ENCODE measurements at regions not wholly inside any gene's neighbourhood (a gene's known extent, or its start where the extent isn't known, plus 50 kb on each side); places are given as distances from the start of the nearest gene placed in this dataset.
"Not testable (repeated sequence)": the region's sequence is repeated elsewhere in the genome, so short reads cannot be mapped to it uniquely, and the experiment has no call there.

DNA sequence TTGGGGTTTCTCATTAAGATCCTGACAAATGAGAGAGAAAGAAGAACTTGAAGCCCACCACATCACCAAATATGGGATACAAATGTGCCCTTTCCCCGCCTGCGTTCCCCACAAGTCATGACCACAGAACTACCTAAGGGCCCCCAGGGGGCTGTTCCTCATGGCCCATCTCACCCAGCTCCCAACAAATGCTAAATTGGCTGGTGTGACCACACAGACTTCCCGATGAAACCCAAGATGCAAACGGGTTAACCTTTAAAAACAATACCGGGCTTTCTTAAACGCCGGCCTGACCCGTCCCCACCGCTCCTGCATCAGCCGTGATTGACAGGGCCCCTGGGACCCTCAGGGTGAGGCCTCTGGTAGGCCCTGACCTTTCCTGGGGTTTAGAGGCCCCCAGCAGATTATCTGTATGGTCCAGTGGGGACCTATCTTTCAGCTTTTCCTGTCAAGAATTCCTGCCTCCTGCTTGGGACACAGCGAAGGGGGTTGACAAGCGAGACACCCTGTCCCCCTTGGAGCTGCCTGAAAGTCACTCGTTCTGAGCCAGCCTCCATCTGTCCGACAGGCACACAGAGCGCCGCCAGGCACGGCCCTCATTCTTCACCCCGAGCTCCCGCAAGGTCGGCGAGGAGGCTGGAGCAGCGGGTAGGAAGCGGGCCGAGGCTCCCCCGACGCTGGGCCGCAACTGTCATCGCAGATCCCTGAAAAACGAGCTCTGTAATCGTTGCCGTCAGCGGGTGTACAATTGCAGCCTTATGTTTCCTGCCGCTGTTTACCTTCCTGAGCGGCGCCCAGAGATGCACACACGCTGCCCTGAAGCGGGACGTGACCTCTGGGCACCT, 300.1 kb downstream of the FOXL1 start:
- no peak for DNase-seq (ENCODE audit: low spot score in 2 of 2)
- Mint-ChIP-seq H3K9me3 (no peaks in the 10 kb centered on the region), H3K36me3 (peaks cover 0 to 11% of the 10 kb centered on the region in 2 donors), H3K27ac (no peak overlapping the region)
- no peak for ATAC-seq

DNA sequence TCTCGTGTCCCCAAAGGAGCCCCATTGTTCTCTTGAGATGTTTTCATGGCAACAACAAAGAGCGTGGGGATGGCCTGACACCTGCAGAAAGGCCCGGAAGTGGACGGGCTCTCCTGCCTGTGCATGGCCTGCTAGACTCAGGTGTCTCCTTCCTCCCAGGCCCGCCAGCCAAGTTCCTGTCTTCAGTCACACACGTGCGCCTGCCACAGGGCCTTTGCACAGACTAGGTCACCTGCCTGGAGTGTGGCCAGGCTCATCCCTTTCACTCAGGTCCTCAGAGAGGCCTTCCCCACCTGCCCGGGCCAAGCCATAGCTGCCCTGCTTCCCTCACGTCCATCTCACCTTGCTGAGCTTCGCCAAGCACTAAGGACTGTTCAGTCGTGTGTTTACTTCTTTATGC, 300.9 kb downstream of the FOXL1 start:
- ATAC-seq, result no peak
- no peak for DNase-seq (ENCODE audit: low spot score in 2 of 2)
- Mint-ChIP-seq H3K27ac (no peak overlapping the region), H3K36me3 (peaks cover 0 to 11% of the 10 kb centered on the region in 2 donors), H3K9me3 (no peaks in the 10 kb centered on the region)

DNA sequence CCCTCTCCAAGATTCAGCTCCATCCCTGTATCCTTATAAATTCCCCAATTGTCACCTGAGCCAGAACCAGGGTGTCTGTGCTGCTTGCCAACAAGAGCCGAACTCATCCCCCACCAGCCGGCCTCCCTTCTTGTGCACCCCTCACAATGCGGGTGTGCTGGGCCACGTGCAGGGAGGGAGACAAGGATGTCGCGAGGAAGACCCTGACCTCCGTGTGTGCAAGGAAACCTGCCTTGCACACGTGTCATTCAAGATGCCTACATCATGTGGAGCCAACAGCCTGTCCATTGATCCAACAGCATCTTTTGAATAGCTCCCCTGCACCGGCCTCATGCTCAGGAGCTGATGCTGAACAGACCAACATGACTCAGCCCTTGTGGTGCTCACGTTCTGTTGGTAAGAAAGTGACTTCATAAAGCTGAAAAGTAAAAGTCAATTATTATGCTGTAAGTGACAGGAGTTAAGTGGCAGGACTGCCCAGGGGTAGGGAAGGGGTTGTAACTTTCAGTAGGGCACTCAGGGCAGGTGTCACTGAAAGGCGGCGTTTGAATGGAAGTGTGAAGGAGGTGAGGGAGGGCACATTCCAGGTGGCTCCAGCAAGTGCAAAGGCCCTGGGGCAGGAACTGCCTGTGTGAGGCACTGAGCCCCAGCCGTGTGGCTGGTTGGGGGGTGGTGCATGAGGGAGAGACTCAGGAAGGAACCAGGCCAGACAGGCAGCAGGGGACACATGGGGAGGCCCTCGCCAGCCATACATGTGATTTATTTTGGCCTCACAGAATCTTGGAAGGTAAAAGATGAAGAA, 302.2 kb downstream of the FOXL1 start:
- H3K27ac Mint-ChIP-seq, result no peak overlapping the region
- ATAC-seq, result no peak
- H3K9me3 Mint-ChIP-seq, result no peaks in the 10 kb centered on the region

DNA sequence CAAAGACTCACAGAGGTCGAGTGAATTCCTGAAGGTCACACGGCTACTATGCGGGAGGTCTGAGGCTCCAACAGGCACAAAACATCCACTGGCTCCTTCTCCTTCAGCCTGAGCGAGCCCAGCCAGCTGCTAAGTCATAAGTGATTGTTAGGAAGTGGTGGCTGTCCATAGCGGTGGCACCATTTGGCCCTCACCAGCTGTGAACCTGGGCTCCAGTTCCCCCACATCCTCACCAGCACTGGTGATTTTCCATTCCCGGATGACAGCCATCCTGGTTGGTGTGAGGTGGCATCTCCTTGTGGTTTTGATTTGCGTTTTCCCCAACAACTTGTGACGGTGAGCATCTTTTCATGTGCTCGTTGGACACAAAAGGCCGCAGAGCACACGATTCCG, 302.8 kb downstream of the FOXL1 start:
- DNase-seq (ENCODE audit: low spot score in 2 of 2), result no peak
- ATAC-seq, result no peak
- H3K27ac Mint-ChIP-seq, result no peak overlapping the region
- H3K36me3 Mint-ChIP-seq, result peaks cover 0 to 11% of the 10 kb centered on the region in 2 donors
- H3K9me3 Mint-ChIP-seq, result no peaks in the 10 kb centered on the region

More for the DNA sequence above, 302.2 kb downstream of the FOXL1 start:
- peaks cover 0 to 11% of the 10 kb centered on the region in 2 donors for H3K36me3 Mint-ChIP-seq
- no peak for DNase-seq (ENCODE audit: low spot score in 2 of 2)

DNA sequence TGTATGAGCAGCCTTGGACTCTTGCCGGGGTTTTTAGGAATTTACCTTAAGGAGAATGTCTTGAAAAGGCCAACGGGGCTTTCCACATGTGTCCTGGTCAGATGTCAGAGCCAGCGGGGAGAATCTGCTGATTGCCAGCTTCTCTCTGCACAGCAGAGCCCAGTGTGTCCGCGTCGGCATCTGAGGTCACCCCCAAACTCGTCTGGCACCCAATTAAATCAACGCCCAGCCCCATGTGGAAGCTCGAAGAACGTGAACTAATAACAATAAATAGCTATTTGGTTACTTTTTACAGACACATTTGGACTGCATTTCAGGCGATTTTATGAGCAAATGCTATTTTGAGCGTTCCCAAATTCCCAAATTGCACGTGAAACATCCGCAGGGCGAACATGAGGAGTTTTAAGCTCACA, 303.5 kb downstream of the FOXL1 start:
- DNase-seq (ENCODE audit: low spot score in 2 of 2) (no peak), ATAC-seq (no peak)
- no peaks in the 10 kb centered on the region for H3K9me3 Mint-ChIP-seq
- peaks cover 0 to 11% of the 10 kb centered on the region in 2 donors for H3K36me3 Mint-ChIP-seq
- no peak overlapping the region for H3K27ac Mint-ChIP-seq

DNA sequence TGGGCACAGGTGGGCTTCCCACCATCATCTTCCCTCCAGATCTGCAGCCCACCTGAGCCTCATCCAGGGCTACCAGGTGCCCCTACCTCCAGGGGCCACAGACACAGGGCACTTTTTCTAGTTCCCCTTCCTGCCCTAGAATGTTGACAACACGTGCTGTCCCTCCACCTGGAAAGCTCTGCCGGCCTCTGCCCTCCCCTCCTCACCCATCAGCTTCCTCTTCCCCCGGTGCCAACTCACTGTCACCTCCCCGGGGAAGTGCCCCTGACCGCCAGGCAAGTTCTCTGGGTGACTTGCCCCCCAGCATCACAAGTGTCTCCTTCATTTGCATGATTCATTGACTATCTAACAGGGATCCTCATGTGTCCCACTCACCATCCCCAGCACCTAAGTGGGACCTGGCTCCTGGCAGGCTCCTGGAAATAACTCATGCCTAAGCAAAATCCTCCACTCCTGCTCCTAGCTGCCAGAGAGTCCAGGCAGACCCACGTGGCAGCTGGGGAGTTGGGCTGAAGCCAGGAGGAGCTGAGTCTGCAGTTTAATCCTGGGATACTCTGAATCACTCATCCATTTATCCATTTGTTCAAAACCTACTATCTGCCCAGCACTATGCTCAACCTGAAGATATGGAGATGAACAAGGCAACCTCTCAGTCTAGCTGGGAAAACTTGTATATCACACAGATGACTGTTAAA, 304.4 kb downstream of the FOXL1 start:
- Mint-ChIP-seq H3K27ac (no peak overlapping the region), H3K36me3 (peaks cover 0 to 4% of the 10 kb centered on the region in 2 donors), H3K9me3 (no peaks in the 10 kb centered on the region)
- ATAC-seq (no peak), DNase-seq (ENCODE audit: low spot score in 2 of 2) (no peak)

DNA sequence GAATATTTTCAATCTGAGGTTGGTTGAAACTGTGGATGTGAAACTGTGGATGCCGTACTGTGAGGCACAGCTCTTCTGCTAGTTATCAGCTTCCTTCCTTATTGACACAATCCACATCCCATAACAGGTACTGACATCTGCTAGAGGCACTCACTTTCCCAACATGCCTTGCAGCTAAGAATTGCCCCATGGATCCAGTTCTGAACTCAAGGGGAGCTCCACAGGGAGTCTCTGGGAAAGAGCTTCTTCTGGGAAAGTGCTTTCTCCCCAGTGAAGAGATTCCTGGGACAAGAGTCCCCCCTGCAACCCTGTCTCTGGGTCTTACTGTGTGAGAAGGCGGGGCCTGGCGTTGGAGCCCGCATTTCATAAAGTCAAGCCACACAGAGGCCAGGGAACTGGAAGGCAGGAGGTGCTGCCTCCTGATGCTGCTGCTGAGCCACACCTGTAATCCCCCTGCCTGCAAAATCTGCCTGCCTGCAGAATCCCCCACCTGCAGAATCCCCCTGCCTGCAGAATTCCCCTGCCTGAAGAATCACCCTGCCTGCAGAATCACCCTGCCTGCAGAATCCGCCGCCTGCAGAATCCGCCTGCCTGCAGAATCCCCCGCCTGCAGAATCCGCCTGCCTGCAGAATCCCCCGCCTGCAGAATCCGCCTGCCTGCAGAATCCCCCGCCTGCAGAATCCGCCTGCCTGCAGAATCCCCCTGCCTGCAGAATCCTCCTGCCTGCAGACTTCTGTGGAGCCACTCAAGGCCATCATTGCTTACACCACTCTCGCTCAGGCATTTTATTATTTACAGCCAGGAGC, 305.4 kb downstream of the FOXL1 start:
- peaks cover 0 to under 1% of the 10 kb centered on the region in 2 donors for H3K9me3 Mint-ChIP-seq
- no peak for DNase-seq (ENCODE audit: low spot score in 2 of 2)
- no peak overlapping the region for H3K27ac Mint-ChIP-seq
- no peak for ATAC-seq
- H3K36me3 Mint-ChIP-seq, result no peaks in the 10 kb centered on the region

DNA sequence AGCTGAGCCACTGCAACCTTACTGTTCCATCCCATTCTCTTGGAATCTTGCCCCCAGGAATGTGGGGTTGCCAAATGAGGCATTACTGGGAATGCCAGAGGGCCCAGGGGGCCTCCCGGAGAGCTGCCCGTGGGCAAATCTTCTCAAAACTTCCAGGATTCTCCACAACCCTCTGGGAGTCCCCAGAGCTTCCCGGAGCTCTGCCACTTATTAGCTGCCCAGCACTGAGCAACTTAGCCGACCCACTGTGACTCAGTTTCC, 306.0 kb downstream of the FOXL1 start:
- ATAC-seq (no peak), DNase-seq (ENCODE audit: low spot score in 2 of 2) (no peak)
- Mint-ChIP-seq H3K27ac (no peak overlapping the region), H3K9me3 (peaks cover 4 to 5% of the 10 kb centered on the region in 2 donors), H3K36me3 (no peaks in the 10 kb centered on the region)

DNA sequence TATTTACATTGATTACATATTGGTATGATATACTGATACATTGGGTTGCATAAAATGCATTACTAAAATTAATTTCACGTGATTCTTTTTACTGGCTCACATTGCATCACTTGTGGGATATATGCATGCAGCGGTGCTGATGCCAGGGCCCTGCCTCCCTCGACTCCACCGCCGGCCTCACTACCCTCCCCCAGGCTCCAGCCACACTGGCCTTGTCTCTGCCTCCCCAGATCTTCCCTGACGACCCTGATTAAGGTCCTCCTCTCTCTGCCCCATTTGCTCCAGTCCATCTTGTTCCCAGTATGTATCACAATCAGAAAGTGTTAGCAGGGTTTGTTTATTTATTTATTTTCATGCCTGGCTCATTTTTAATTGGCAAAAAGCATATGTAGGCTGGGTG, 306.8 kb downstream of the FOXL1 start:
- Mint-ChIP-seq H3K27ac (no peak overlapping the region), H3K36me3 (no peaks in the 10 kb centered on the region), H3K9me3 (peaks cover 5 to 9% of the 10 kb centered on the region in 2 donors)
- no peak for DNase-seq (ENCODE audit: low spot score in 2 of 2)
- no peak for ATAC-seq

DNA sequence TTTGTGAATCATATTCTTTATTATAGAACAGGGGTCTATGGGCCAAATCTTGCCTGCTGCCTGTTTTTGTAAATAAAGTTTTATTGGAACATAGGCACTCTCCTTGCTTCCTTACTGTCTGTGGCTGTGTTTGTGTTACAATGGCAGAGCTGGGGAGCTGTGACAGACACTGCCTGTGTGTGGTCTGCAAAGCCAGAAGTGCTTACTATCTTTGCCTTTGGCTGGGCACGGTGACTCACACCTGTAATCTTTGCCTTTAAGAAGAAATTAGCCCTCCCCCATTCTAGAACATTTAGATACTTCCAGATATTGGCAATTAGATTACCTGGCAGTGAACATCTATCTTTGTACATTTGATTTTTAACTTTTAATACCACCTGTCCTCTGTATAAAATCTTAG, 308.3 kb downstream of the FOXL1 start:
- no peaks in the 10 kb centered on the region for H3K36me3 Mint-ChIP-seq
- no peak for DNase-seq (ENCODE audit: low spot score in 2 of 2)
- no peak overlapping the region for H3K27ac Mint-ChIP-seq
- H3K9me3 Mint-ChIP-seq, result peaks cover 5 to 9% of the 10 kb centered on the region in 2 donors
- ATAC-seq, result no peak

DNA sequence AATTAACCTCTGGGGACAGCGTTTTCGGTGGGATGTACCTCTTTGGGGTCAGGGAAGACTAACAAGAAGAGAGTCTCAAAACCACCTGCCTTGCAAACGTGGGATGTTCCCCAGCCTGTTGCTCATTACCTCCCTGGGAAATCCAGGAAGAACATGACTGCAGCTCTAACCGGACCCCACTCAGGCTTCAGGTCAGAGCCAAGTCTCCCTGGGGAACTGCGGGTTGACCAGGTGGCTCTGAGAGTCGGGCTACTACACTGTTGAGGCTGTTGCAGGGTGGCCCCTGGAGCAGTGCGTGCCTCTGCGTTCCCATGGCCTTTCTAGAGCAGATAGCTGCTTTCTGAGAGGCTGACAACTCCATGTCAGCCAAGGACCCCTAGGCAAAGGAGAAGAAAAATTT, 309.1 kb downstream of the FOXL1 start:
- DNase-seq (ENCODE audit: low spot score in 2 of 2) (no peak), ATAC-seq (no peak)
- peaks cover 5 to 9% of the 10 kb centered on the region in 2 donors for H3K9me3 Mint-ChIP-seq
- no peaks in the 10 kb centered on the region for H3K36me3 Mint-ChIP-seq
- H3K27ac Mint-ChIP-seq, result no peak overlapping the region

DNA sequence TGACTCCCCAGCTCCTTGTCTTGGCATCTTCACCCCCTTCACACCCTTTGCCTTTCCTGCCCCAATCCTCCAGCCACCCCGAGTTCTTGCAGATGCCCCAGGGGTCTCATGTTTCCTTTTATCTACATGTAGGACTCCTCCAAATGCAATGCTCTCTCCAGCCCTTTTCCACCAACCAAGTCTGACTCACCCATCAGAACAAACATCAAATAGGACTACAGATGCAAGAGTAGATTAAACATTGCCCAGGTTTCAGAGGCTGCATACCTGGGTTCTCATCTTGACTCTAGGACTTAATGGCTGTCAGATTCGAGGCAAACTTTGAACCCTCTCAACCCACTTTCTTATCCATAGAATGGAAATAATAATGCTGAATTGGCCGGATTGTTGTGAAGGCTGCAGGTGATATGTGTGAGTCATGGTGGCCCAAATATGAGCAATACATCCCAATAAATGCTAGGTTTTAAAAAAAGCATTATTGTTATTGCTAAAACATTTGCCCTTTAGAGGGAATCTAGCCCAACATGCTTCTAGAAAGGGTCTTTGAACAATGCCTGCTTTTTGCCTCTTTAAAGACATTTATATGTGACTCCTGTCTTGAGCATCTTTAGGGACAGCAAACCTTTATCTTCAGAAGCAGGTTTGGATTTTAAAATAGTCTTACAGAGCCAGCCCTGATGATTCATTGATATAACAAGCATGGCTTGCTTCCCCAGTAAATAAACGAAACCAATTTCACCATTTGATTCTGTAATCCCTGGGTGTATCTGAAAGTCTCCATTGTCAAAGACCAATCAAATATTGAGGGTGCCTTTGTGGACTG, 310.1 kb downstream of the FOXL1 start:
- DNase-seq (ENCODE audit: low spot score in 2 of 2), result no peak
- Mint-ChIP-seq H3K36me3 (no peaks in the 10 kb centered on the region), H3K9me3 (peaks cover 5 to 9% of the 10 kb centered on the region in 2 donors), H3K27ac (no peak overlapping the region)
- ATAC-seq, result no peak

DNA sequence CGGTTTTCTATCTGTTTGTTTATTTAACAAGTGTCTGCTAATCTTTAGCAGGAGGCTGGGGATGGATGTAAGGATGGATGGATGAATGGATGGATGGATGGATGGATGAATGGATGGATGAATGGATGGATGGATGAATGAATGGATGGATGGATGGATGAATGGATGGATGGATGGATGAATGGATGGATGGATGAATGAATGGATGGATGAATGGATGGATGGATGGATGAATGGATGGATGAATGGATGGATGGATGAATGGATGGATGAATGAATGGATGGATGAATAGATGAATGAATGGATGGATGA, 310.7 kb downstream of the FOXL1 start:
- DNase-seq (ENCODE audit: low spot score in 2 of 2); H3K9me3 Mint-ChIP-seq; H3K36me3 Mint-ChIP-seq; ATAC-seq; H3K27ac Mint-ChIP-seq: not testable (repeated sequence)

DNA sequence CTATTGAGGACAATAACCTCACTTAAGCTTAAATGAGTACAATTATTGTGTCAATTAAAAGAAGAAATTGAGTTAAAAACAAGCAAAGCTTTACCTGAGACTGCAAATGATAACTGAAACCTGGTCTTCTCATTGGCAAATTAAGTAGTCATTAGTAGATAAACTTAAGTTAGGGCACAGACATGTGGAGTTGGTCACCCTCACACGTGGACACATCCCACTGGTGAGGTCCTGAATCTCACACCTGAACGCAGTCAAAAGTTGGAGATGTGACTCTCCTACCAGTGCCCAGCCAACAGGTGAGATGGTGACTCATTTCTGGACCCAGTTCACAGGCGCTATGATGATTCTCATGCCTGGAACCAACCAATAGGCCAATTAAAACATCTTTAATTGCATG, 311.6 kb downstream of the FOXL1 start:
- no peak for ATAC-seq
- H3K27ac Mint-ChIP-seq, result no peak overlapping the region
- no peaks in the 10 kb centered on the region for H3K36me3 Mint-ChIP-seq

DNA sequence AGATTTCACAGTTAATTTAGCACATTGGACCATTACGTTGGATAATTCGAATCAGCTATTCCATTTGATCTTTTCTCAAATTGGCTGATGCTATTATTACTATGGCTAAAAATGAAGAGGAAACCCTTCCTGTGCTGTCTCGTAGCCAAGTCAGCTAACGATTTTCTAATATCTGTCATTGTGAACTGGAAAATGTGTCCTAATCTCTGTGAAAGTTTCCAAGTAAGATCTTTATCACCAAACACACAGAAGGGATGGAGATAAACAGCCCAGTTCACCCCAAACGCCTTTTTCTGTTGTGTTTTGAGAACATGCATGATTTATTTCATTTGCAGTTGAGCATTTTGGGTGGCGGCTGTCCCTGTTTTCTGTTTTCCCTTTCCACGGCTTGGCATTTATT, 312.8 kb downstream of the FOXL1 start:
- no peak for ATAC-seq
- no peak overlapping the region for H3K27ac Mint-ChIP-seq
- H3K36me3 Mint-ChIP-seq, result no peaks in the 10 kb centered on the region
- H3K9me3 Mint-ChIP-seq, result peaks cover 5 to 9% of the 10 kb centered on the region in 2 donors
- DNase-seq (ENCODE audit: low spot score in 2 of 2), result no peak

More for the DNA sequence above, 311.6 kb downstream of the FOXL1 start:
- DNase-seq (ENCODE audit: low spot score in 2 of 2), result no peak
- peaks cover 5 to 9% of the 10 kb centered on the region in 2 donors for H3K9me3 Mint-ChIP-seq

DNA sequence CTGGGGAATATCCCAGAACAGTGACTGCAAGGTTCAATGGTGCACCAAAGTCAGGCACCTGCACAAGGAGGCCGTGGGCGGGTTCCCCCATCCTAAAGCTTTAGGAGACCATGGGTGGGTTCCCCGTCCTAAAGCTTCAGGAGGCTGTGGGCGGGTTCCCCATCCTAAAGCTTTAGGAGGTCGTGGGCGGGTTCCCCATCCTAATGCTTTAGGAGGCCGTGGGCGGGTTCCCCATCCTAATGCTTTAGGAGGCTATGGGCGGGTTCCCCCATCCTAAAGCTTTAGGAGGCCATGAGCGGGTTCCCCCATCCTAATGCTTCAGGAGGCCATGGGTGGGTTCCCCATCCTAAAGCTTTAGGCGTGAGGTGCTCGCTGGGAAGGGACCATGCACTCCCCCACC, 313.3 kb downstream of the FOXL1 start:
- Mint-ChIP-seq H3K36me3 (no peaks in the 10 kb centered on the region), H3K9me3 (peaks cover 5 to 9% of the 10 kb centered on the region in 2 donors), H3K27ac (no peak overlapping the region)
- DNase-seq (ENCODE audit: low spot score in 2 of 2) (no peak), ATAC-seq (no peak)

Measured in activated naive CD4-positive, alpha-beta T cell treated with anti-CD3 and anti-CD28 coated beads, Interleukin-2, amount 50 U/mL, for 72 hours (primary cell).